ENCODE measurements at regions not wholly inside any gene's neighbourhood (a gene's known extent, or its start where the extent isn't known, plus 50 kb on each side); places are given as distances from the start of the nearest gene placed in this dataset.

- TF ChIP-seq POLR2A (IDR thresholded peaks at IDR 0.05; ENCODE audit: low read depth, low read length) (no peak), POLR2AphosphoS5 (IDR thresholded peaks at IDR 0.05; ENCODE audit: low read depth, low read length) (no peak)
Observed at GRCh38 chr7:57274535-57275283, 142.5 kb upstream of the ZNF479 start.

Measured in GM12892 (cell line).